Liver (tissue), 3 donors: ENCODE measurements at regions not wholly inside any gene's neighbourhood (a gene's known extent, or its start where the extent isn't known, plus 50 kb on each side); places are given as distances from the start of the nearest gene placed in this dataset.

ENCODE experiments used
- JUND ChIP-seq, 2 donors: IDR thresholded peaks; 2 replicates each; pipeline ENCODE4 v1.6.1; 2016; ENCODE audit warnings: antibody characterized with exemption in 2 of 2
- TAF1 ChIP-seq: conservative IDR thresholded peaks from 2 replicates; pipeline ENCODE4 v1.6.1; 2016; ENCODE audit warnings: antibody characterized with exemption, mild to moderate bottlenecking
- YY1 ChIP-seq: IDR thresholded peaks from 2 replicates; pipeline ENCODE4 v1.6.1; 2016; ENCODE audit warnings: antibody characterized with exemption, mild to moderate bottlenecking
- TF ChIP-seq, protein P1 (sequence below): IDR thresholded peaks from 2 replicates; pipeline ENCODE4 v1.6.1; 2016; ENCODE audit warnings: antibody characterized with exemption
- TF ChIP-seq, protein P2 (sequence below): fragments of 150-350 bp; IDR thresholded peaks from 2 replicates; pipeline ENCODE4 v1.5.1; 2017; ENCODE audit warnings: improper control_type of control experiment, low read depth, low read length; ENCODE audit not compliant: missing input control
- TF ChIP-seq, protein P3 (sequence below): IDR thresholded peaks from 2 replicates; pipeline ENCODE4 v1.6.1; 2016; ENCODE audit warnings: antibody characterized with exemption
- donor health status: healthy.
- donor health status: healthy.

DNA sequence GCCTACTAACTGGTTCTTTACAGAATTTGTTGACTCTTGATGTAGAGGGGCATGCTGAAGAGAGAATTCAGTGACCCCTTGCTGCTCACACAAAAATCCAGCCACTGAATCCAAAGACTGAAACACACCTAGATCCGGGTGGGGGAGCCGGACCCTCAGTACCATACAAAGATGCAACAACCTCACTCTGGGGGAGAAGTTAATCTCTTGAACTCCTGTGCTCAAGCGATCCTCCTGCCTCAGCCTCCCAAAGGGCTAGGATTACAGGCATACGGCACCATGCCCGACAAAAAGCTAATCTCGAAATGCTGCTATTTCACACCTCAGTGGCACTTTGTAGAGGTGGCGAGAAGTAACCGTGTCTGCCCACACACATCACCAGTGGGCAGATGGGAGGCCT is 88.8 kb upstream of the HELT start:
- no peak for TF ChIP-seq TAF1
- TF ChIP-seq, protein P1, sequence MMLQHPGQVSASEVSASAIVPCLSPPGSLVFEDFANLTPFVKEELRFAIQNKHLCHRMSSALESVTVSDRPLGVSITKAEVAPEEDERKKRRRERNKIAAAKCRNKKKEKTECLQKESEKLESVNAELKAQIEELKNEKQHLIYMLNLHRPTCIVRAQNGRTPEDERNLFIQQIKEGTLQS, result no peak
- TF ChIP-seq, protein P2, sequence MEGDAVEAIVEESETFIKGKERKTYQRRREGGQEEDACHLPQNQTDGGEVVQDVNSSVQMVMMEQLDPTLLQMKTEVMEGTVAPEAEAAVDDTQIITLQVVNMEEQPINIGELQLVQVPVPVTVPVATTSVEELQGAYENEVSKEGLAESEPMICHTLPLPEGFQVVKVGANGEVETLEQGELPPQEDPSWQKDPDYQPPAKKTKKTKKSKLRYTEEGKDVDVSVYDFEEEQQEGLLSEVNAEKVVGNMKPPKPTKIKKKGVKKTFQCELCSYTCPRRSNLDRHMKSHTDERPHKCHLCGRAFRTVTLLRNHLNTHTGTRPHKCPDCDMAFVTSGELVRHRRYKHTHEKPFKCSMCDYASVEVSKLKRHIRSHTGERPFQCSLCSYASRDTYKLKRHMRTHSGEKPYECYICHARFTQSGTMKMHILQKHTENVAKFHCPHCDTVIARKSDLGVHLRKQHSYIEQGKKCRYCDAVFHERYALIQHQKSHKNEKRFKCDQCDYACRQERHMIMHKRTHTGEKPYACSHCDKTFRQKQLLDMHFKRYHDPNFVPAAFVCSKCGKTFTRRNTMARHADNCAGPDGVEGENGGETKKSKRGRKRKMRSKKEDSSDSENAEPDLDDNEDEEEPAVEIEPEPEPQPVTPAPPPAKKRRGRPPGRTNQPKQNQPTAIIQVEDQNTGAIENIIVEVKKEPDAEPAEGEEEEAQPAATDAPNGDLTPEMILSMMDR, result no peak
- TF ChIP-seq JUND (IDR thresholded peaks at IDR 0.05), result no peak
- TF ChIP-seq, protein P3, sequence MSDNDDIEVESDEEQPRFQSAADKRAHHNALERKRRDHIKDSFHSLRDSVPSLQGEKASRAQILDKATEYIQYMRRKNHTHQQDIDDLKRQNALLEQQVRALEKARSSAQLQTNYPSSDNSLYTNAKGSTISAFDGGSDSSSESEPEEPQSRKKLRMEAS, result no peak
- TF ChIP-seq YY1, result no peak
